ENCODE measurements at regions not wholly inside any gene's neighbourhood (a gene's known extent, or its start where the extent isn't known, plus 50 kb on each side); places are given as distances from the start of the nearest gene placed in this dataset.

DNA sequence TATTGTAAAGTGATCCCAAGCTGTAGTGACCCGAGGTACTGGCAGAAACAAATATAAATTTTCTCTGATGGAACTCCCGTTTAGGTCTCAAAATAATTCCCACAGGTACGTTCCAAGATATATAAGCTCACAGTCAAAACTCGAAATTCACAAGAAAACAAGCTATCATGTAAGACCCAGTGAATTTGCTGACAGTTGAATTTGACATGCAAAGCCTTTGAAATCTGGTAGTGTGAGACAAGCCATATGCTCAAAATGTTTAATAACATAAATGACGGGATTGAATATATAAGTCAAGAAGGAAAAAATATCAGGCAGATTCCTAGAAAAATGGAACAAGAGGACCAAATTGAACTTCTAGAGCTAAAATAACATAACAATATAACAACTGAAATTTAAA lies 252.8 kb downstream of the TMA16 start:
- ChIA-PET CTCF (no interaction called here), POLR2A (no interaction called here)

DNA sequence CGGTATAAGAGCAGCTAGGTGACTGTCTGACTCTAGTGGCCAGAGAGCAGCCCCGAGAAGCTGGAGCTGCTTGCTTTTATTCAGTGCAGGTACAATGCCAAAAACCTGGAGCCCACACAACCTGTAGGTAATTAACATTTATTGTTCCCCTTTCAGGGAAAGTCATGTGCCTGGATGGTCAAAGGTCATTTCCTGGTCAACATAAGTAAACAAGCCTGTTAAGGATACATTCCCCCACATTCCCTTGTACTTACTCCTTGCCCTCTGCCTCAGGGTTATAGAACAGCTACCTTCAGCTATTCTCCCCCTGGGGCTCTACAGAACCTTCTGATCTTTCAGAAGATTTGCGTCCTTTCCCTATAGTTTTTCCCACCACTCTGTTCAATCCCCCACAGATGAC lies 253.4 kb downstream of the TMA16 start:
- POLR2A ChIA-PET = no interaction called here
- CTCF ChIA-PET = interaction anchor here (0.6 to 0.7 kb wide), 2 partner anchors 182 to 198 kb away, joined by 3 to 4 read pairs; no protein-coding TSS in a partner anchor

DNA sequence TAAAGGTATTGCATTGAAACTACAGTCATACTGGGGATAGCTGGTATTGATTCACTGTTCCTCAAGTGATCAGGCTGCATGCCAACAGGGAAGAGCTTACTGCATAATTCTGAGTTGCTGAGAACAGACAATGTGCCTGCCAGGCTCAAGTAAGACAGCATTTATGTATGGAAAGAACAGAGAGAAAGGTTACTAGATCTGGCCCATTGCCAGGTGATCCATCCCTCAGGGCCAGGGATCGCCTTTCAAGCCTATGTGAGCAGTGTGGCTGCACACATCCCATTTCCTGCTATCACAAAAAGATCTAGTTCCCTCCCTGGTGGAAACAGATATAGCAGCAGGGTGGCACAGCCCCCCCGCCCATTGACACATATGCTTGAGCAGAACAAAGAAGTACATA lies 254.0 kb downstream of the TMA16 start:
- POLR2A ChIA-PET = interaction anchor here (0.6 kb wide), 1 partner anchor 1100 kb away, joined by 5 read pairs; no protein-coding TSS in a partner anchor
- CTCF ChIA-PET = interaction anchor here (0.6 to 0.7 kb wide), 3 partner anchors 183 to 618 kb away, joined by 3 to 4 read pairs (median 3); no protein-coding TSS in a partner anchor

DNA sequence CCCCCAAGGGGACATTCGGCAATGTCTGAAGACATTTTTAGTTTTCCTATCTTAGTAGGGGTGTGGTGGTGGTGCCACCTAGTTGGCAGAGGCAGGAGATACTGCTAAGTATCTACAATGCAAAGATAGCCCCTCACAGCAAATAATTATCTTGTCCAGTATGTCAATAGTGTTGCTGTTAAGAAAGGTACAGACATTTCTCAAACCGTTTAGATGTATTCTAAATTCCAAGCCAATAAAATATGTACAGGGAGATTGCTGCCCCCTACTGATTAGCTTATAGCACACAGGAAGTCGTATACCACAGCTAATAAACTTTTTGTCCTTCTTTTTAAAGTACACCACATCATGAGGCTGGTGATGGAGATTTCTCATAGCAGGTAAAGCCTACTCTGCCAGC lies 260.5 kb downstream of the TMA16 start:
- POLR2A ChIA-PET = no interaction called here
- CTCF ChIA-PET = no interaction called here

DNA sequence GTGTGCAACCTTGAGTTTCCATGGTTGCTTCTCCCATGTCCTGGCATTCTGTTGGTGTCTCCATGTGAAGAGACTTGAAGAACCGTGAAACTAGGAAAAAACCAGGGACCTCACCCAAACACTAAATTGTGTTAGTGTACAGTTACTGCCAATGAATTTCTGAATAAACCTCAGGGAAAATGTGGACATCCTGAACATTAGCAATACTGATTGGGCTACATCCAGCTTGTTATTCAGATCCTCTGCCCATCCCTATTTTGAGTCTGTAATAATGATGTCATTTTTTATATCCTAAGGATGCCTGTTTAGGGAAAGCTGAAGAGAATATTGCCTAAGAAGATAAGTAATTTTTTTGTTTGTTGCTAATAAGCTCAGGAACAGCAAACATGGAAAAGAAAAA lies 262.7 kb downstream of the TMA16 start:
- CTCF ChIA-PET = interaction anchor here (1.0 to 1.3 kb wide), 2 partner anchors 12 to 18 kb away, joined by 3 read pairs; no protein-coding TSS in a partner anchor
- POLR2A ChIA-PET = no interaction called here

DNA sequence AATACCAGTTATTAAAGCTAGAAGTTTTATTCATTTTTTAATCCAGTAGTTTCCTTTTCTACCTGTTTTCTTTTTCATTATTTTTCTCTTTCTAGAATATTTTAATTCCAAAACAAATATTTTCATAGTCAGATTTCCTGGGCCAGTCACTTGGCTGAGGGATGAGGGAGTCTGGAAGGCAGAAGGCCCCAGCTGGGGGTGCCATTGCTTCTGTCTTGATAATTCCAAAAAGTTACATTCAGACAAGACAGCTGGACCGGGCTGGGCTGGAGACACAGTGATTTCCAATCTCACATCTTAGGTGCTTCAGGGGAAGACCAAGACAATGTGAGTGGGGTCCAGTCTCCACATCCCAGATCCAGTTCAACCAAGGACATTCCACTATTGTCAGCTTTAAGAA lies 263.5 kb downstream of the TMA16 start:
- POLR2A ChIA-PET = no interaction called here
- CTCF ChIA-PET = interaction anchor here (1.0 to 1.3 kb wide), 2 partner anchors 13 to 18 kb away, joined by 3 read pairs; no protein-coding TSS in a partner anchor

DNA sequence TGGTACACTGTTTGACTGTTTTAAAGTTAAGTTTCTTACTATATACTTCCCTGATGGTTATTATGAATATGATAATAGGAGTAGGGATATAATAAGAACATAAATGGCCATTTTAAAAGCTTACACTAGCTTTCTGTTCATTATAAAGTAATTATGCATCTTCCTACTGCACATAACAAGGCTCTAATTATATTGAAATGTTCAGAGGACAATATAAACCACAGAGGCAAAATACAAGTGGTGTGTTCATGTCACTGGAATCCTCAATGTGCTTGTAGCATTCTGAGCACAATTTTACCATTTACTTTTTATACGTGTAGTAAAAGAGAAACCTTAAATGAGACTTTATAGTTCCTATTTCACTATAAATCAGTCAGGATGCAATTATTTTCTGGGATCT lies 268.3 kb downstream of the TMA16 start:
- ChIA-PET POLR2A (no interaction called here), CTCF (no interaction called here)

DNA sequence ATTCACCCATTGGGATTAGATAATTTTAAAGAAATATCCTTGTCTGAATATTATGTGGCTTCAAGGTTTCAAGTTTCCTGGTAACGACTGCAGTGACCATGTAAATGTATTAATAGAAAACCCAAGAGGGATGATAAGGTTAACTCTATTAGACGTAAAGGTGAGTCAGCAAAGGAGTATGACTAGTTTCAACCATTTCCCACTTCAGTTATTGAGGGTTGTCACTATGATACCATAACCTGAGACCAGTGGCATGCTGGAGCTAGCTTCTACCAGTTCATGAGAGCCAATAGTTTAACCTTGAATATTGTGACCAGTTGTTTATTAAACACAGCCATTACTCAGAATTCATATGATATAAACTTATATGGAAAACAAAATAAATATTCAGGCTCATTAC lies 270.1 kb downstream of the TMA16 start:
- CTCF ChIA-PET = no interaction called here
- POLR2A ChIA-PET = no interaction called here

DNA sequence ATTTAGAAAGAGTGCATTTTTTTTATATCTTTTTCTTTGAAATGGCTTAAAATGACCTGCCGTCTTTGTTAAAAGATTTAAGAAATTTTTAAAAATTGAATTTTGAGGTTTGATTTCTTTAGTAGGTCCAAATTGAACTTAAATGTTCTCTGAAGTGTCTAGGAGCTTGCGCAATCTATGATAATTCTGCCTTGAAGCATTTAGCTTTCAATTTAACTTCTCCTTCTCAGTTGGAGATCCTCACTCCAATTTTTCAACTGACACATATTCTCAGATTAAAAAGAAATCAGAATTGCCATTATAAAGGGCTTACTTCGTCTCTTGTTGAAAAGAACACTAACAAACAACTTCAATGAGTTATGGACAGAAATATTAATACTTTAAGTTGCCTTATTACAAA lies 273.5 kb downstream of the TMA16 start:
- ChIA-PET CTCF (no interaction called here), POLR2A (no interaction called here)

DNA sequence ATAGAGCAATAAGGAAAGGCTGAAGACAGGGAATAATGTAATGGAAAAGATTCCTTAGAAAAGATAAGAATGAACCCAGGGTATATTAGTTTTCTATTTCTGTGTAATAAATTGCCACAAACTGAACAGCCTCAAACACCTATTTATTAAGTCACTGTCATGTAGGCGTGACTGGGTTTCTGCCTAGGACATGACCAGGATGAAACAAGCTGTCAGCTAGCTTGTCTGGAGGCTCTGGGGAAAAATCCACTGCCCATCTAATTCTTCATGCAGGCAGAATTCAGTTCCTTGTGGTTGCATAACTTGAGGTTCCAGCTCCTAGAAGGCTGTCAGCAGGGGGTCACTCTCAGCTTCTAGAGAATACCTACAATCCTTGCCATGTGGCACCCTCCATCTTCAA lies 277.7 kb downstream of the TMA16 start:
- ChIA-PET POLR2A (no interaction called here), CTCF (no interaction called here)

DNA sequence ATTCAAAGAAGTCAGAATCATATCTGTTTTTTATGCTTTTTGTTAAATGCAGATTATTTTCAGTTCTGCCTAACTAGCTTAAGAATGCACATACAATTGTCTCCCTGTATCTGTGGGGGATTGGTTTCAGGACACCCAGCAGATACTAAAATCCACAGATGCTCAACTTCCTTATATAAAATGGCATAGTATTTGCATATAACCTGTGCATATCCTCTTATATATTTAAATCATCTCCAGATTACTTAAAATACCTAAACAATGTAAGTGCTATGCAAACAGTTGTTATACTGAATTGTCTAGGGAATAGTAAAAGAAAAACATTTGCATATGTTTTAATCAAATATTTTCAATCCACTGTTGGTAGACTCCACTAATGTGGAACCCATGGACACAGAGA lies 279.4 kb downstream of the TMA16 start:
- CTCF ChIA-PET = no interaction called here
- POLR2A ChIA-PET = no interaction called here

DNA sequence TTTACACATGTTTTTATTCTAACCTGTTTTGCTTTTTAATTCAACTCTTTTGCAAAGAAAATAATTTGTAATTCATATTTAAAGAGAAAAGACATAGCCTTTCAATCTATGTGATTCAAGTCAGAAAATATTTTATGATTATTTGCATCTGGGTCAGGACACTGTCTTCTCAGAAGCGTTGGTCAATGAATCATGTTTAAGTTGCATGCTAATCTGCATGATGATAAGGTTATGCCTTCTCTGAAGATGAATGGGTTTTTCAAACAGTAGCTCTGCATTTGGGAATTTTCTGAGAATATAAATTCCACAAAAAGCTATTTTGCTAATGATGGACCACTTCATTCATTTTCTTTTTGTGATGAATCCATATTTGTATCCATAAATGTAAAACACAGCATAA lies 282.5 kb downstream of the TMA16 start:
- POLR2A ChIA-PET = no interaction called here
- CTCF ChIA-PET = no interaction called here

DNA sequence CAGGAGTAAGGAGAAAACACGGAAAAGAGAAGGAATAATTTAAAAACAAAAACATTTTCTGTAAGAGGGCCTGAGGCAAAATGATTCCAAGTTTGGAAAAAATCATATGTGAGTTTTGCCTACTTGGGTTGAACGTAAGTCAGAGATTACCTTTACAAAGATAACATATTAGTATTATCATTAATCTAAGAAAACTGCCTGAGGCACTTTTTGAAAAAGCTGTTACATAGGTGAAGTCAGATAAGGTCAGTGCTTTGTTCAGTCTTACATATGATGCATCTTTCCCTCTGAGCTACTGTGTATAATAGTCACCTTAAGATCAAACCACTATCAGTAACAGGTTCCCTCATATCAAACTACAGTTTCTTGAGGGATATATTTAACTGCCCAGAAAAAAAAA lies 287.2 kb downstream of the TMA16 start:
- CTCF ChIA-PET = no interaction called here
- POLR2A ChIA-PET = interaction anchor here (0.5 kb wide), 1 partner anchor 11 kb away, joined by 4 read pairs; no protein-coding TSS in a partner anchor

DNA sequence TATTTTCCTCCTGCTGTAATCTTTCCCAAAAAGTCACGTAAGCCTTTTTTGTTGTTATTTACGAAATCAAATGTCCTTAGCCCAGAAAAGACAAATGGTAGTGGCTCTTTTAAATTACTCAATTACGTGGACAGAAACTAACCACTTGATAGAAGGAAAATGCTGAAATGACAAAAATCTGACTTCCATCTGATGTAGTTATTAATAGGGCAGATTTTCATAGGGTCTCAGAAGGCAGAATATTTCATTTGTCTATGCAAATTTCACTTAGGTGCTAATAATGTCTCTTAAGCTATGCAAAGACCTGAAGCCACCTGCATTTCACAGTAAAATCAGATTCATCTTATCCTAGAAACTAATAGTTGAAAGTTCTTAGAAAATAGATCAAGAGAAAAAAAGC lies 295.7 kb downstream of the TMA16 start:
- CTCF ChIA-PET = no interaction called here
- POLR2A ChIA-PET = no interaction called here

DNA sequence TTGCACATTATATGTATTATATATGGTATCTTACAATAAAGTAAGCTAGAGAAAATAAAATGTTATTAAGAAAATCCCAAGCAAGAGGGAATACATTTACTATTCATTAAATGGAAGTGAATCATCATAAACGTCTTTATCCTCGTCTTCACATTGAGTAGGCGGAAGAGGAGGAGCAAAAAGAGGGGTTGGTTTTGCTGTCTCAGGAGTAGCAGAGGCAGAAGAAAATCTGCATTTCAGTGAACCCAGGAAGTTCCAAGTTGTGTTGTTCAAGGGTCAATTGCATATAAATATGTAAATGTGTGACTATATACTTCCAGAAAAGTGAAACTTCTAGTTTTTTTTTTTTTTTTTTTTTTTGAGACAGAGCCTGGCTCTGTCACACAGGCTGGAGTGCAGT lies 301.4 kb downstream of the TMA16 start:
- ChIA-PET CTCF (no interaction called here), POLR2A (no interaction called here)

DNA sequence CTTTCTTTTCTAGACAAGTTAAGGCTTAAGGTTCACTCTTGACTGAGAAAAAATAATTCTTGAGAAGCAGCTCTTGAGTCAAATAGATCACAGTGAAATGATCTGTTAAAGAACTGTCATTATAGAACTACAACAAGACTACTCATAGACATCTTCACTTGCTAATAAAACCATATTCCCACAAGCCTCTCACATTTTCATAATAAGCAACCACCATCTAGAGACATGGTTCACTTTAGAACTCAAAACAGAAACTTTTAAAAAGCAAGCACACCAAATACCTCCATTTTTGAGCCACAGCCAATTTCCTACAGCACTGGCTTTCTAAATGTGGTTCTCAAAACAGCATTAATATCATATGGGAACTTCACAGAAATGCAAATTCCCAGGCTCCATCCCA lies 309.5 kb downstream of the TMA16 start:
- CTCF ChIA-PET = no interaction called here
- POLR2A ChIA-PET = no interaction called here

DNA sequence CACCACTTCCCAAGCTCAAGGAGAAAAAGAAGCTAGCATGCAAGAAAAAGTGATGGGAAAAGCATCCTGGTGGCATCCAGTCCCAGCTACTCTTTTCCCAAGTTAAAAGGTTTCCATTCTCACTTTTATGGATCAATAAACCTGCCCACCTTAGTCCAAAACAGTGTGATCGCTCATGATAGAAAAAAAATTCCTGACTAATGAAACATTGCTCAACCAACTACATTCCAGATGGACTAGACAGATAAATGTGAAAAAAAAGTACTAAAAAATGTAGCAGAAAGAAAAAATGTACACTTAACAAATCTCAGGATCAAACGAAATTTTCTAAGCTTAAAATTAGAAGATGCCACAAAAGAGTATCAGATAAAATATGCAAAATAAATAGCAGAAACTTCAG lies 312.2 kb downstream of the TMA16 start:
- POLR2A ChIA-PET = no interaction called here

DNA sequence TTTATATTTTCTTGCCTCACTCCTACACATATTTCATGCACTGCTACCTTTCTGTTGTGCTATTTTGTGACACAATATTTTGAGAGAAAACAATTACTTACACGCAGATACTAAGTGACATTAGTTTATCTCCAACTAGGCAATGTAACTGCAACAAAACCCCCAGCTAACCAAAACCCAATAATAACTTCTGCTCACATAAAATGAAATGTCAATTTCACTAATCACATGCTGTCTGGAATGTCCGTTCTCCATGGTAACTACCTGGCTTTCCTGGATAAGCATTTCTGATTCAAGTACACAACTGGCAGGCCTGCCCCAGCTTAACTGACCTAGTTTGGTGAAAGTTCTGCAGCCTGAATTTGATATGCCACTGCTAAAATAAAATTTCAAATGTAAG lies 313.5 kb downstream of the TMA16 start:
- POLR2A ChIA-PET = no interaction called here

More for the DNA sequence above, 312.2 kb downstream of the TMA16 start:
- CTCF ChIA-PET = no interaction called here

DNA sequence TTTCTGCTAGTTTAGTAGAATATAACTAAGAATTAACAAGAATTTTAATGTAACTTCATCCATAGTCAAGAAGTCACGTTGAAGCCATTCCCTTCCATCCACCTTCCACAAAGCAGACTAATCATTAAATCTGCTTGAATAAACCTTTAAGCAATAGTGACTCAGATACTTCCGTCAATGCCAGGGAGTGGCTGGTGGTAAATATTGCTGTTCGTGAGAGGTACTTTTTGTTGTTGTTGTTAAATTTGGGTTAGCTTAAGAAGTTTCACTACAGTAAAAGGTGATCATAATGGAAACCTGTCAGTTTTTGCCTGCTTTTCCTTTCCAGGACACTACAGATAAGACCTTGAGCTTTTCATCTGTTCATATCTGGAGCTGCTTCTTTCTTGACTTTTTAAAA lies 316.3 kb downstream of the TMA16 start:
- ChIA-PET CTCF (no interaction called here), POLR2A (no interaction called here)

More for the DNA sequence above, 313.5 kb downstream of the TMA16 start:
- CTCF ChIA-PET = no interaction called here

DNA sequence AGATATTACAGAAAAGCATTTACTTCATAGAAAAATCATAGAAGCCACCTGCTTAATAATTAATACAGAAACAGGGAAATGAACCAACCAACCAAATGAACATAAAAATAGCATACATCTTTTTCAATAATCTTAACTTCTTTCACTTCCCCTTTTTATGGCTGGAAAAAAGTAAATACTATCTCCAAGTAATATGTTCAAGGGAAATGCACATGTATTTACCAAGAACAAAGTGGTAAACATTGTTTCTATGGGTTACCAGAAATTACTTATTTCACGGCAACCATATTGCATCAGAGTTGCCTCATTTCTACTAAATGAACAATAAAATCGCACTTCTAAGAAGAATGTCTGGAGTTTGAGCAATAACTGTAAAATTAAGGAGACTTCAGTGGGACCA lies 321.3 kb downstream of the TMA16 start:
- CTCF ChIA-PET = no interaction called here
- POLR2A ChIA-PET = no interaction called here

DNA sequence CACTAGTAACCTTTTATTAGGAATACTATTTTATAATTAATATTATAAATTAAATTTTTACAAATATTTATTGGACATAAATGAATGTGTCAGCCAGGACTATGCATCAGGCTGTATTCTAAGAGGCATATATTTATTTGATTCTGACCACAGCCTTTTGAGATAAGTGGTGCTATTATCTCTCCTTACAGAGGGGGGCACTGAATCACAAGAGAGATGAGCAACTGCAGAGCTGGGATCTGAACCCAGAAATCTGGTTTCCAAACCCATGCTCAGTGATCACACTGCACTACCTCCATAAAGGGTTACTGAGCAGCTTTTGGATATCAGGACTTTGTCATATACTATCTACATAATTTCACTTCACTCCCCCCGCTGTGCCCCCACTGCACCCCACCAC lies 322.0 kb downstream of the TMA16 start:
- POLR2A ChIA-PET = no interaction called here
- CTCF ChIA-PET = no interaction called here

DNA sequence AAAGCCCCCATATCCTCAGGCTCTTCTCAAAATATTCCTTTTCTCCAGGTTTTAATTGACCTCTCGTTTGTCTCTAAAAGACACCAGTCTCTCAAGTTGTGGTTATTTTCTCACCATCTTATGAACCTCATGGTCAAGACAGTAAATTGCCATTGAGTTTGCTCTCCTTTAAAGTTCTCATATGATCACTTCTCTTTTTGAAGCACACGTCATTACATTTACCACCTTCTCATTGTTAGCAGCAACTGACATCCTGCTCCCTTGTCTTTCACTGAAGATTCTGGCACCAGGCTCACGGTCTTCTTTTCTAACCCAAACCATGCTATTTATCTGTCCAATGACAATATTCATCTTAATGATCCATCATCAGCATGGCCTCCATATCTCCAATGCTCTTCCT lies 324.2 kb downstream of the TMA16 start:
- ChIA-PET POLR2A (no interaction called here), CTCF (no interaction called here)

DNA sequence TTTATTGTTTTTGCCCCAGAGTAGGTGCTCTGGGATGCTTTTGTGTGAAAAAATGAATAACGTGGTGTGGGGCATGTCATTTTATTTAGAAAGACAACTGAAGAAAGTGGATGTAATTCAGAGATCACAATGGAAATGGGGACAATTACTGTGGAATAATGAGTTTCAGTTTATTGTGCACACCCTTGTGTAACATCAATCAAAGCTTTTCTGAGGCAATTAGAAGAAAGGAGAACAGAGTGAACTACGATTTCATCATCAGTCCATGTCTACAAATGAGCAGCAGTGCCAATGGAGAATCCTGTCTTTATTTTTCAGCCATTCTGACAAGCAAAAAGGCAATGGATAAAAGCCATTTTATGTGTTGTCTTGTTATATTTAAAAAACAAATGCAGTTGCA lies 339.2 kb downstream of the TMA16 start:
- POLR2A ChIA-PET = no interaction called here

More for the DNA sequence above, 339.2 kb downstream of the TMA16 start:
- CTCF ChIA-PET = no interaction called here

Measured in activated CD8-positive, alpha-beta memory T cell treated with anti-CD3 and anti-CD28 coated beads for 36 hours (primary cell).